Loucy (cell line): ENCODE measurements at regions not wholly inside any gene's neighbourhood (a gene's known extent, or its start where the extent isn't known, plus 50 kb on each side); places are given as distances from the start of the nearest gene placed in this dataset.

Experiments
- H2AFZ ChIP-seq: fragments of 200-600 bp; sonication (generic); 2 replicates; pipeline ENCODE4 v1.6.0; 2016; ENCODE audit warnings: antibody characterized with exemption, mild to moderate bottlenecking, low read length, moderate library complexity
- H3F3A ChIP-seq: fragments of 200-600 bp; 2 replicates; pipeline ENCODE4 v1.6.0; 2016; ENCODE audit warnings: antibody characterized with exemption, low read depth, mild to moderate bottlenecking
- H3K27me3 ChIP-seq: fragments of 200-600 bp; sonication (generic); 2 replicates; pipeline ENCODE4 v1.6.1; 2014; ENCODE audit warnings: low read length, mild to moderate bottlenecking; ENCODE audit not compliant: insufficient read depth, poor library complexity, severe bottlenecking
- H3K36me3 ChIP-seq: fragments of 200-600 bp; sonication (generic); 2 replicates; pipeline ENCODE4 v1.6.1; 2016; ENCODE audit warnings: low read length; ENCODE audit not compliant: insufficient read depth
- H3K4me1 ChIP-seq: fragments of 200-600 bp; sonication (generic); 2 replicates; pipeline ENCODE4 v1.5.1; 2014; ENCODE audit warnings: low read length, mild to moderate bottlenecking; ENCODE audit not compliant: insufficient read depth, poor library complexity, severe bottlenecking
- H3K4me2 ChIP-seq: fragments of 200-600 bp; sonication (generic); 2 replicates; pipeline ENCODE4 v1.6.0; 2014; ENCODE audit warnings: antibody characterized with exemption, low read length, low read depth, mild to moderate bottlenecking; ENCODE audit not compliant: poor library complexity, severe bottlenecking
- H3K4me3 ChIP-seq: fragments of 200-600 bp; sonication (generic); 2 replicates; pipeline ENCODE4 v1.5.1; 2014; ENCODE audit warnings: low read length, mild to moderate bottlenecking, mixed read lengths; ENCODE audit not compliant: poor library complexity, severe bottlenecking
- H3K79me2 ChIP-seq: fragments of 200-600 bp; sonication (generic); 2 replicates; pipeline ENCODE4 v1.6.1; 2014; ENCODE audit warnings: low read length; ENCODE audit not compliant: insufficient read depth
- H3K9ac ChIP-seq: fragments of 200-600 bp; sonication (generic); 2 replicates; pipeline ENCODE4 v1.6.0; 2014; ENCODE audit warnings: mild to moderate bottlenecking, low read depth, low read length, moderate library complexity; ENCODE audit not compliant: poor library complexity, severe bottlenecking
- H3K9me2 ChIP-seq: fragments of 200-600 bp; sonication (generic); replicated peaks from 2 replicates; pipeline ENCODE4 v1.6.1; 2016; ENCODE audit warnings: low read depth, low read length, mixed read lengths
- H3K9me3 ChIP-seq: fragments of 200-600 bp; sonication (generic); 2 replicates; pipeline ENCODE4 v1.6.1; 2014; ENCODE audit warnings: mild to moderate bottlenecking, antibody characterized with exemption, low read length, low read depth; ENCODE audit not compliant: insufficient read depth
- H4K20me1 ChIP-seq: fragments of 200-600 bp; sonication (generic); 2 replicates; pipeline ENCODE4 v1.6.0; 2014; ENCODE audit warnings: antibody characterized with exemption, low read length, mild to moderate bottlenecking; ENCODE audit not compliant: insufficient read depth, poor library complexity, severe bottlenecking
- EZH2phosphoT487 ChIP-seq: fragments of 200-600 bp; IDR thresholded peaks from 2 replicates; pipeline ENCODE4 v1.6.1; 2018; ENCODE audit warnings: antibody characterized with exemption, mild to moderate bottlenecking, moderate library complexity, borderline replicate concordance
- TF ChIP-seq, protein P1 (sequence below): fragments of 200-600 bp; sonication (generic); conservative IDR thresholded peaks from 2 replicates; pipeline ENCODE4 v1.5.1; 2014; ENCODE audit warnings: mild to moderate bottlenecking, antibody characterized with exemption, low read length

DNA sequence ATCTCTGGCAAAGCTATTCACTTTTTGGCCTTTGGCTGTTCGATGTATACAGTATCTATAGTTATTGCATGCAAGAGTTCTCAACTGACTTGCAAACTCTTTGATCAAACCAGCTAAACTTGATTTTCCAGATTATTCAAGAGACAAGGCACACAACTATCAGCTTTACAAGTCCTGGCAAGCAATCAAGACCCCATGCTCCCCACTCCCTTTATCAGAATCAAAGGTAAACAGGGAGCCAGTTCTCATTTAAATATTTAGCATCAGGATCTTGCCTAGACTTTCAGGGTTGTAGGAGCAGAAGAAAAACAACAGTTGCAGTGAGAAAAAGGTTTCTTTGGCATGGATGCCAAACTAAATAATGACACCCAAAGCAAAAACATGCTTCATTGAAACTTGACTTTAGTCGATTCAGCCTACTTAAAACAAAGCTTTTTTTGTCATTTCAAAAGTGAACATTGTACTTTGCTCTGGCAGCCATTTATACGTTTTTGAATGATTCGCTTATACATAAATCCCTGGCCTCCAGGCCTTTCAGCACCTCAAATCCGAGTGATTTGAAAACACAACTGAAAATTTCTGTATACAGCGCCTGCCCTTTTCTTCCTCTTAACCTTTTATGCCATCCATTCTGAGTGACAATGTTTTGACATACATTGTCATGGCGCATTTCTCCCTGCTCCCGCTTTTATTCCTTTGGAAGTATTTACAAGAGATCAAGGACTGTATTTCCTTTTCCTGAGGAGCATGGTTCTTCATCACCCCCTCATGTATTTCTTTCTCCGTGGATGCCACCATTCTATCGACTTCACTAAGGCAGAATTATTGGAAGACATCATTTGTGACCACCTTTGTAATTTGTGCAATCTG lies 340.8 kb downstream of the KLF5 start:
- Histone ChIP-seq H3K4me2 (no peak overlapping the region), H3K4me3 (no peak overlapping the region), H3K79me2 (no peaks in the 10 kb centered on the region), H3K9me3 (no peaks in the 10 kb centered on the region), H3K27me3 (no peaks in the 10 kb centered on the region), H3K9ac (no peak overlapping the region), H3K9me2 (no peaks in the 10 kb centered on the region), H2AFZ (no peak overlapping the region), H3K4me1 (no peaks in the 10 kb centered on the region), H4K20me1 (no peaks in the 10 kb centered on the region), H3F3A (no peaks in the 10 kb centered on the region), H3K36me3 (no peaks in the 10 kb centered on the region)
- TF ChIP-seq EZH2phosphoT487, result no peak
- TF ChIP-seq, protein P1, sequence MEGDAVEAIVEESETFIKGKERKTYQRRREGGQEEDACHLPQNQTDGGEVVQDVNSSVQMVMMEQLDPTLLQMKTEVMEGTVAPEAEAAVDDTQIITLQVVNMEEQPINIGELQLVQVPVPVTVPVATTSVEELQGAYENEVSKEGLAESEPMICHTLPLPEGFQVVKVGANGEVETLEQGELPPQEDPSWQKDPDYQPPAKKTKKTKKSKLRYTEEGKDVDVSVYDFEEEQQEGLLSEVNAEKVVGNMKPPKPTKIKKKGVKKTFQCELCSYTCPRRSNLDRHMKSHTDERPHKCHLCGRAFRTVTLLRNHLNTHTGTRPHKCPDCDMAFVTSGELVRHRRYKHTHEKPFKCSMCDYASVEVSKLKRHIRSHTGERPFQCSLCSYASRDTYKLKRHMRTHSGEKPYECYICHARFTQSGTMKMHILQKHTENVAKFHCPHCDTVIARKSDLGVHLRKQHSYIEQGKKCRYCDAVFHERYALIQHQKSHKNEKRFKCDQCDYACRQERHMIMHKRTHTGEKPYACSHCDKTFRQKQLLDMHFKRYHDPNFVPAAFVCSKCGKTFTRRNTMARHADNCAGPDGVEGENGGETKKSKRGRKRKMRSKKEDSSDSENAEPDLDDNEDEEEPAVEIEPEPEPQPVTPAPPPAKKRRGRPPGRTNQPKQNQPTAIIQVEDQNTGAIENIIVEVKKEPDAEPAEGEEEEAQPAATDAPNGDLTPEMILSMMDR, result no peak

DNA sequence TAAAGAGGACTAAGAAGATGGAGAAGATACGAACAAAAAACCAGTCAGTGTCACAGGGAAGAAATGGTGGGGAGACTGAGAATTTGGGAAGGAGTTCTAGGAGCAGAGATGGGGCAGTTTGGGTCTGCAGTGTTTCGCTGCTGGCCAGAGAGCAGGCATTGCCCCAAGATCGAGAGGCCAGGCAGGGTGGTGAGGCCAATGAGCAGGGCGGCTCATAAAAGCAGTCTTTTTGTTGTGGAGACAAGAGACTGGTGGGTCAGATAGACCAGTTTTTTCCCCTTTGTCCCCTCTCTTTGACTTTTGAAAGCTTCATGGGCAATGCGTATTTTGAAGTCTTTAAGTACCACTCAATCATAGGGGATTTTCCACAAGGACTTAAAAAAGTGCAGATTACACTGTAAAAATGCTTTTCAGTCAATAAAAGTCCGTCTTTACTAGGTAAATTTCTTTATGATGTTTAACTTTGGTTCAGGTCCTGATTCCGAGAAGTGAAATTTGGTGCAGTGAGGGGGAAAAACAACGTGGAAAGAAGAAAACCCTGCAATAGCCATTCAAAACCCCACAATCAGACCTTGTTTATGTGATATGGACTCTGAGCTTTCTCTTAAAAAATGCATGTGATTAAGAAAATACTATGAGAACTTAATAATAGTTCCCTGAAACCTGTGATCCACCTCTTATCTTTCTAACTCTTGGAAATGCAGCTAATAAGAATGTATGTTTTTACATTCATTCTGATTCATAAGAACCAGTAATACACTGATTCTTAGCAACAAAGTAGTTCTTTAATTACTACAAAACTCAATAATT lies 338.9 kb downstream of the KLF5 start:
- no peaks in the 10 kb centered on the region for H3K4me1 ChIP-seq
- H2AFZ ChIP-seq, result no peak overlapping the region
- TF ChIP-seq EZH2phosphoT487, result no peak

DNA sequence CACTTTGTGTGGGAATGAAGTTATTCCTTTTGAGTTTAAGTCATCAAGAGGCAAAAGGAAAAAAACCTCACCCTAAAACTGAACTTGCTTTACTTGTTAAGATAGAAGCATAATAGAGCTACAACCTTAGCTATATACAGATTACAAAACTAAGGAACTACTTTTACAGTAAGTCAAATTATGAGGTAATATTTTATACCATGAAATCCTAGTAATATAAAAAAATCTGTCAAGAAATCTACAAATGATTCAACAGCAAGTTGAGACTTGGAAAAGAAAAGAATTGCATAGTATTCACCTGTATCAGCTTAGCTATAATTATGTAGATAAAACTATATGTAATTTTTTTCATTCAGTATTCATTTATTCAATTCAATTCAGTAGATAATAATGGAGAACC lies 335.3 kb downstream of the KLF5 start:
- no peak for TF ChIP-seq EZH2phosphoT487
- TF ChIP-seq, protein P1, result no peak
- Histone ChIP-seq H3K4me1 (no peaks in the 10 kb centered on the region), H3K79me2 (no peaks in the 10 kb centered on the region), H2AFZ (no peak overlapping the region), H3K9me3 (no peaks in the 10 kb centered on the region), H3K9me2 (no peaks in the 10 kb centered on the region), H3K27me3 (no peaks in the 10 kb centered on the region), H3F3A (no peaks in the 10 kb centered on the region), H3K36me3 (no peaks in the 10 kb centered on the region), H3K4me3 (no peak overlapping the region), H4K20me1 (no peaks in the 10 kb centered on the region), H3K4me2 (no peak overlapping the region), H3K9ac (no peak overlapping the region)

More for the DNA sequence above, 338.9 kb downstream of the KLF5 start:
- no peaks in the 10 kb centered on the region for H3K27me3 ChIP-seq
- H3K36me3 ChIP-seq, result no peaks in the 10 kb centered on the region
- no peaks in the 10 kb centered on the region for H3K79me2 ChIP-seq
- no peaks in the 10 kb centered on the region for H3K9me2 ChIP-seq
- no peak overlapping the region for H3K9ac ChIP-seq
- H4K20me1 ChIP-seq, result no peaks in the 10 kb centered on the region
- no peak overlapping the region for H3K4me3 ChIP-seq
- no peak overlapping the region for H3K4me2 ChIP-seq
- no peaks in the 10 kb centered on the region for H3K9me3 ChIP-seq
- no peaks in the 10 kb centered on the region for H3F3A ChIP-seq
